ENCODE measurements at regions not wholly inside any gene's neighbourhood (a gene's known extent, or its start where the extent isn't known, plus 50 kb on each side); places are given as distances from the start of the nearest gene placed in this dataset.

DNA sequence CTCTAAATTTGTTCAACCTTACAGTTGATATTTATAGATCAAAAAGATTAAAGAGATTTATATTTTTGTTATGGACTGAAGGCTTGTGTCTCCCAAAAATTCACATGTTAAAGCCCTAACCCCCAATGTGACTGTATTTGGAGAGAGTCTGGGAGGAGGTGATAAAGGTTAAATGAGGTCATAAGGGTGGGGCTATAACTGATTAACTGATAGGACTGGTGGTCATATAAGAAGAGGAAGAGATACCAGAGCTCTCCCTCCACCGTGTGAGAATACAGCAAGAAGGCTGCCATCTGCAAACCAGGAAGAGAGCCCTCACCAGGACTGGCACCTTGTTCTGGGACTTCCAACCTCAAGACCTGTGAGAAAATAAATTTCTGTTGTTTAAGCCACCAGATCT, 264.3 kb downstream of the ENC1 start:
- TF ChIP-seq, protein P1, sequence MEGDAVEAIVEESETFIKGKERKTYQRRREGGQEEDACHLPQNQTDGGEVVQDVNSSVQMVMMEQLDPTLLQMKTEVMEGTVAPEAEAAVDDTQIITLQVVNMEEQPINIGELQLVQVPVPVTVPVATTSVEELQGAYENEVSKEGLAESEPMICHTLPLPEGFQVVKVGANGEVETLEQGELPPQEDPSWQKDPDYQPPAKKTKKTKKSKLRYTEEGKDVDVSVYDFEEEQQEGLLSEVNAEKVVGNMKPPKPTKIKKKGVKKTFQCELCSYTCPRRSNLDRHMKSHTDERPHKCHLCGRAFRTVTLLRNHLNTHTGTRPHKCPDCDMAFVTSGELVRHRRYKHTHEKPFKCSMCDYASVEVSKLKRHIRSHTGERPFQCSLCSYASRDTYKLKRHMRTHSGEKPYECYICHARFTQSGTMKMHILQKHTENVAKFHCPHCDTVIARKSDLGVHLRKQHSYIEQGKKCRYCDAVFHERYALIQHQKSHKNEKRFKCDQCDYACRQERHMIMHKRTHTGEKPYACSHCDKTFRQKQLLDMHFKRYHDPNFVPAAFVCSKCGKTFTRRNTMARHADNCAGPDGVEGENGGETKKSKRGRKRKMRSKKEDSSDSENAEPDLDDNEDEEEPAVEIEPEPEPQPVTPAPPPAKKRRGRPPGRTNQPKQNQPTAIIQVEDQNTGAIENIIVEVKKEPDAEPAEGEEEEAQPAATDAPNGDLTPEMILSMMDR (conservative IDR thresholded peaks at IDR 0.05; ENCODE audit: low read depth, low read length): no peak
- H3K4me3 ChIP-seq (ENCODE audit: low read length): no peak overlapping the region
- no peak for DNase-seq (ENCODE audit: low read depth)

DNA sequence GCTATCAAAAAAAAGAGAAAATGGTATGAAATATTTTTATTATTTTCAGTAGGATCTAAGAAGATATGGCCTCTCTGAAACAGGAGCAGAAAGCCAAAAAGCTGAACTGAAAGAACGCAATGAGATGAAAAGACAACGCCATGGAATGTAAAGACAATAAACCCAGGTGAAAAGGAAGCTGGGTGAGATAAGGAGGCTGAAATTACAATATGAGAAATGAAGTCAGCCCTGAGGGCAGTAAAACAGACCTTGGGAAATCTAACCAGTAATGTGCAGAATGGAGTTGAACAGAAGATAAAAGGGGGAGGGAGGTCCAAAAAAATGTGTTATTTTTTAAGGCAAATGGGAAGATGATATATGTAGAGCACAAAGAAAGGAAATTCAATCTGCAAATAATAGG, 265.3 kb downstream of the ENC1 start:
- no peak overlapping the region for H3K4me3 ChIP-seq (ENCODE audit: low read length)
- TF ChIP-seq, protein P1 (conservative IDR thresholded peaks at IDR 0.05; ENCODE audit: low read depth, low read length): no peak
- DNase-seq (ENCODE audit: low read depth): no peak

DNA sequence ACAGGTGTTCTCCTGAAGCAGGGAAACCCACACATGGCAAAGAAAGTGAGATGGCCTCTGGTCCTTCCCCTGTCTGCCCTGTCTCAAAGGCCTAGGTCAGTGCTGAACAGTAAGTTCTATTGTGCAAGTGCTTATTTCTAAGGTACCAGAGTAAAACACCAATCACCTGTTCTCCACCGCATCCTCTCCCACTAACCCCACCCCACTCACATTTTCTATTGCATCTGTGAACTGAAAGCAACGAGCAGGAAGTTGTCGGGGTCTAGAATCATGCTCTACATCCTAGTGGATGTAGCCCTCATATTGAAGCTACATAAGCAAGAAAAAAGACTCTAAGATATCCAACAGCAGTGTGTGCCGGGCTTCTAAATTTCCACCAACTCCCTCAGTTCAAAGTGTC, 265.9 kb downstream of the ENC1 start:
- DNase-seq (ENCODE audit: low read depth): no peak
- no peak overlapping the region for H3K4me3 ChIP-seq (ENCODE audit: low read length)
- TF ChIP-seq, protein P1 (conservative IDR thresholded peaks at IDR 0.05; ENCODE audit: low read depth, low read length): no peak

DNA sequence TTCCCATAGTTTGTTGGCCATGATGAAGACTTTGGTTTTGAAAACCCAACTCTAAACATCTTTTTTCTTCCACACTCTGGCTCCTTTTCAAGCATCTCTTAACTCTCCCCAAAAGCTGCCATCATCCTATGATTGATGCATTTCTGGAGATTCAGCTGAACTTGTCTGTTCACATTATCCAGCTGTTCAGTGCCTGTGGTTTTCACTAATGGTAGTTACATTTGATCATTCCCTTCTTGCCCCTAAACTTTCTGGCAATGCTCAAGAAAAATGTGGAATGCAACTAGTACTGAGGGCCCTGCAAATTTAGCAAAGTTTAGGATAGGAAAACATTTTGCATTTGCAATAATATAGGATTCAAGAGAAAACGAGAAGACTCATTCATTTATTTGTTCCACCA, 267.5 kb downstream of the ENC1 start:
- DNase-seq (ENCODE audit: low read depth): no peak
- TF ChIP-seq, protein P1 (conservative IDR thresholded peaks at IDR 0.05; ENCODE audit: low read depth, low read length): no peak

DNA sequence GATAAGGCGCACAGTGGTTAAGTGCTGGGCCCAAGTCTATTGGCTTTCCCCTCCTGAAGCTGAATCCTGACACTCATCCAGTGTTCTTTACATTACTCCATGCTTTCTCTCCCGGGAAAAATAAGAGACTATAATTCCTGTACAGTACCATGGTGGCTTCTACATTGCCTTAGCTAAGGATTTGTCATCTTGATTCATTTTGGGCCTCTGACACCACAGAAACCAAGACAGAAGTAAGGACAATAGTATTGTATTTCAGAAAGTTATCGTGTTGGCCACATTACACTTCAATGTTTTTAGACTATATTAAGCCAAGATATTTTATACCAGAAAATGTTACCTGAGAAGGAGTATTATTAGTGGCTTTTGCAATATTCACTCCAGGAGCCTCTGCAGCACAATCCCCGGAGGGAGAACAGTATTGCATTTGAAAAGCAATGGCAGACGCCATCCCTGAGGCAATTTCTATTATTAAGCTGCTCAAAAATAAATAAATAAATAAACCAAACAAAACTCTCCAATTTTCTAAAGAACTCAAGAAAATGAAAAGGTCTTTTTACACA, 267.9 kb downstream of the ENC1 start:
- H3K4me3 ChIP-seq (ENCODE audit: low read length): no peak overlapping the region
- TF ChIP-seq, protein P1 (conservative IDR thresholded peaks at IDR 0.05; ENCODE audit: low read depth, low read length): no peak
- DNase-seq (ENCODE audit: low read depth): no peak

More for the DNA sequence above, 267.5 kb downstream of the ENC1 start:
- H3K4me3 ChIP-seq (ENCODE audit: low read length): no peak overlapping the region

DNA sequence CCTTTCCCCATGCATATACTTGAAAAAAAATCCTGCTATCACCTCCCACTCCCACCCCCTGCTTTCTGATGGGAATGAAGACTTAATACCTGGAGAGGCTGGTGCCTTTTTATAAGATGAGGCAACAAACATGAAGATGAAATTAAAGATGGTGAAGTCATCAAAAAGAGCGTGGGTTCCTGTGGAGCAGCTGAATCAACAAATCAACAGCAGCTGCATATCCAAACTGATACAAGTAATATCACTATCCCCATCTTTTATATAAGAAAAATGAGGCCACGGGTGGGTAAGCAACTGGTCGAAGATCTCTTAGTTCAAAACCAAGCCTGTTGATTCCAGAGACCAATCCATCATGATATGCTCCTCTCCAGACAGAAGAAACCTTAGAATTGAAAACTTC, 268.5 kb downstream of the ENC1 start:
- TF ChIP-seq, protein P1 (conservative IDR thresholded peaks at IDR 0.05; ENCODE audit: low read depth, low read length): no peak
- DNase-seq (ENCODE audit: low read depth): no peak
- H3K4me3 ChIP-seq (ENCODE audit: low read length): no peak overlapping the region

DNA sequence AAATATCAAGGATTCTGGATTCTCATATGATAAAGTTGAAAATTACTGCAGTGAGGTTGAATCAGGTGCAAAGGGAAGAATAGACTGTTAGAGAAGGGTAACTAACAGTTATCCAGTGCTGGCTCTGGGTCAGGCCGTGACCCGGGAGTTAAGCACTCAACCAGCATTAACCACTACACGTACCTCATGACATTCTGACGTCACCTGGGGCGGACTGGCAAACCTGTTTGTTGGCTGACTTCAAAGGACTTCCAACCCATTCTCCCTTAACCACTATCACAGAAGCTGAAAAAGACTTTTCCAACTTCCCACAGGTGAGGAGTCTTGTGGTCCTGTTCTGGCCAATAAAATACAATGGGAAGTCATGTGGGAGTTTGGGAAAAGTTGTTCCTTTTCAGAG, 268.9 kb downstream of the ENC1 start:
- no peak for DNase-seq (ENCODE audit: low read depth)
- TF ChIP-seq, protein P1 (conservative IDR thresholded peaks at IDR 0.05; ENCODE audit: low read depth, low read length): no peak
- H3K4me3 ChIP-seq (ENCODE audit: low read length): no peak overlapping the region
